C4-2B (cell line): ENCODE measurements at regions not wholly inside any gene's neighbourhood (a gene's known extent, or its start where the extent isn't known, plus 50 kb on each side); places are given as distances from the start of the nearest gene placed in this dataset.

Experiments used
- ZFX ChIP-seq: fragments of 450-650 bp; IDR thresholded peaks from 2 replicates; pipeline ENCODE4 v1.6.1; 2017
- TF ChIP-seq, protein P1 (sequence below): fragments of 450-650 bp; conservative IDR thresholded peaks from 2 replicates; pipeline ENCODE4 v1.5.1; 2017; ENCODE audit warnings: mild to moderate bottlenecking

DNA sequence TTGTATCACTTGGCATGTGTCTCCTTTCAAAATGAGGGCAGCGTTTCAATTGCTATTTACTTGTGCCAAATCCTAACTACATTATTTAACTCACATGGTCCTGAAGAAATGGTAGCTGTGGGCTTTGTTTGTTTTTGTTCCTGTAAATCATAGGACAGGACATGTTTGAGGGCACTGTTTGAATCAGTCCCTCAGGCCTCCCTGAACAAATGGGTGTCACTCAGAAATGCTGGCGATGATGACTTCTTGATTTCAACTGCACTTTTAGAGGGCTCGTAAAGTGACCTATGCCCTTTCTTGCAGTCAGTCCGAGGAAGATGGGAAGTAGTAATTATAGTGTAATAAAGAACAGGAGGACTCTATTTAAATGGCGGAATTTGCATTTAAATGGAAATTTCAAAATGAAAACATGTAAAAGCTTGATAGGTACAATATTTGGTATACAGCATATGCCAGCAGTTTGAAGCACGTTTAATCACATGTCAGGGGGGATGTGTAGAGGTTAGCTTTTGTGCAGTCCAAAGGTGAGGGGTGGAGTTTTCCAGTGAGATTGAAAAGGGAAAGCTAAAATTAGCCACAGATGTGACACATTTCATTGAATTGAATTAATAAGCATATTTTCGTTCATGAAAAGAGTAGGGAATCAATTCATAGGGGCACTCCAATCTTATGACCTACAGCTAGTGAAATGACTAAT, 1958.7 kb upstream of the IGFBP7 start:
- TF ChIP-seq, protein P1, sequence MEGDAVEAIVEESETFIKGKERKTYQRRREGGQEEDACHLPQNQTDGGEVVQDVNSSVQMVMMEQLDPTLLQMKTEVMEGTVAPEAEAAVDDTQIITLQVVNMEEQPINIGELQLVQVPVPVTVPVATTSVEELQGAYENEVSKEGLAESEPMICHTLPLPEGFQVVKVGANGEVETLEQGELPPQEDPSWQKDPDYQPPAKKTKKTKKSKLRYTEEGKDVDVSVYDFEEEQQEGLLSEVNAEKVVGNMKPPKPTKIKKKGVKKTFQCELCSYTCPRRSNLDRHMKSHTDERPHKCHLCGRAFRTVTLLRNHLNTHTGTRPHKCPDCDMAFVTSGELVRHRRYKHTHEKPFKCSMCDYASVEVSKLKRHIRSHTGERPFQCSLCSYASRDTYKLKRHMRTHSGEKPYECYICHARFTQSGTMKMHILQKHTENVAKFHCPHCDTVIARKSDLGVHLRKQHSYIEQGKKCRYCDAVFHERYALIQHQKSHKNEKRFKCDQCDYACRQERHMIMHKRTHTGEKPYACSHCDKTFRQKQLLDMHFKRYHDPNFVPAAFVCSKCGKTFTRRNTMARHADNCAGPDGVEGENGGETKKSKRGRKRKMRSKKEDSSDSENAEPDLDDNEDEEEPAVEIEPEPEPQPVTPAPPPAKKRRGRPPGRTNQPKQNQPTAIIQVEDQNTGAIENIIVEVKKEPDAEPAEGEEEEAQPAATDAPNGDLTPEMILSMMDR: no peak
- no peak for TF ChIP-seq ZFX
